ENCODE measurements at regions not wholly inside any gene's neighbourhood (a gene's known extent, or its start where the extent isn't known, plus 50 kb on each side); places are given as distances from the start of the nearest gene placed in this dataset.

DNA sequence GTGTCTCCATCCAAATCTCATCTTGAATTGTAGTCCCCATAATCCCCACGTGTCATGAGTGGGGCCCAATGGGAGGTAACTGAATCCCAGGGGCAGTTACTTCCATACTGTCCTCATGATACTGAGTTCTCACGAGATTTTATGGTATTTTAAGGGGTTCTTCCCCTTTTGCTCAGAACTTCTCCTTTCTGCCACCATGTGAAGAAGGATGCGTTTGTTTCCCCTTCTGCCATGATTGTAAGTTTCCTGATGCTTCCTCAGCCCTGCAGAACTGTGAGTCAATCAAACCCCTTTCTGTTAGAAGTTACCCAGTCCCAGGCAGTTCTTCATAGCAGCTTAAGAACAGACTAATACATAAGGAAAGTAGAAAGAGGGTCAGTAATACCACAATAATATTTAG lies 480.4 kb downstream of the KCNJ3 start:
- TF ChIP-seq, protein P1, sequence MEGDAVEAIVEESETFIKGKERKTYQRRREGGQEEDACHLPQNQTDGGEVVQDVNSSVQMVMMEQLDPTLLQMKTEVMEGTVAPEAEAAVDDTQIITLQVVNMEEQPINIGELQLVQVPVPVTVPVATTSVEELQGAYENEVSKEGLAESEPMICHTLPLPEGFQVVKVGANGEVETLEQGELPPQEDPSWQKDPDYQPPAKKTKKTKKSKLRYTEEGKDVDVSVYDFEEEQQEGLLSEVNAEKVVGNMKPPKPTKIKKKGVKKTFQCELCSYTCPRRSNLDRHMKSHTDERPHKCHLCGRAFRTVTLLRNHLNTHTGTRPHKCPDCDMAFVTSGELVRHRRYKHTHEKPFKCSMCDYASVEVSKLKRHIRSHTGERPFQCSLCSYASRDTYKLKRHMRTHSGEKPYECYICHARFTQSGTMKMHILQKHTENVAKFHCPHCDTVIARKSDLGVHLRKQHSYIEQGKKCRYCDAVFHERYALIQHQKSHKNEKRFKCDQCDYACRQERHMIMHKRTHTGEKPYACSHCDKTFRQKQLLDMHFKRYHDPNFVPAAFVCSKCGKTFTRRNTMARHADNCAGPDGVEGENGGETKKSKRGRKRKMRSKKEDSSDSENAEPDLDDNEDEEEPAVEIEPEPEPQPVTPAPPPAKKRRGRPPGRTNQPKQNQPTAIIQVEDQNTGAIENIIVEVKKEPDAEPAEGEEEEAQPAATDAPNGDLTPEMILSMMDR (IDR thresholded peaks at IDR 0.05): no peak
- TF ChIP-seq EZH2 (IDR thresholded peaks at IDR 0.05; ENCODE audit: borderline replicate concordance, insufficient read depth, low read depth, low read length, poor library complexity, severe bottlenecking): no peak

All from B cell (primary cell).